T-cell (primary cell): ENCODE measurements at regions not wholly inside any gene's neighbourhood (a gene's known extent, or its start where the extent isn't known, plus 50 kb on each side); places are given as distances from the start of the nearest gene placed in this dataset.

Source experiments
- ATAC-seq, 4 experiments: fragments of 200-7000 bp in 3 of 4; fragments of 150-1000 bp in 1 of 4; cut with Tn5 transposase; replicated peaks in 1 of 4; 1 replicate in 3 of 4; 2 replicates in 1 of 4; pipeline ENCODE4 v1.10.0; 2021; ENCODE audit warnings: moderate library complexity in 3 of 4, mild to moderate bottlenecking in 2 of 4, moderate number of reproducible peaks in 1 of 4
- CTCF ChIA-PET, 2 donors: fragments of 300-600 bp; sonication (Branson Sonifier 250); formaldehyde crosslinking; loops; one replicate each; lab custom pipeline; 2022; ENCODE audit warnings: antibody characterized with exemption in 2 of 2; lab: Charles Lee
- POLR2A ChIA-PET, 2 donors: fragments of 300-600 bp; sonication (Branson Sonifier 250); formaldehyde crosslinking; loops; one replicate each; lab custom pipeline; 2022; ENCODE audit warnings: antibody characterized with exemption in 2 of 2; lab: Charles Lee
- DNase-seq, 35 experiments: peaks; one replicate each; pipeline versions ENCODE4 v3.0.0 to v3.0.0-alpha.2; 2013 to 2023
- H3K27ac ChIP-seq: one replicate; pipeline ENCODE4 v1.5.1; 2013; ENCODE audit warnings: low read length
- H3K27me3 ChIP-seq, 2 experiments: replicated peaks in 1 of 2; 1 replicate in 1 of 2; 2 replicates in 1 of 2; pipeline versions ENCODE4 v1.6.1 to v1.7.0; 2013; ENCODE audit warnings: low read length in 1 of 2, mixed read lengths in 1 of 2; ENCODE audit not compliant: control insufficient read depth in 2 of 2, insufficient read depth in 2 of 2; ENCODE audit errors: extremely low read depth in 1 of 2
- H3K36me3 ChIP-seq, 2 donors: 1 replicate in 1 of 2; 2 replicates in 1 of 2; pipeline versions ENCODE4 v1.6.1 to v1.7.0; 2013; ENCODE audit warnings: low read length in 1 of 2; ENCODE audit not compliant: control insufficient read depth in 2 of 2, insufficient read depth in 1 of 2; ENCODE audit errors: extremely low read depth in 1 of 2
- H3K4me1 ChIP-seq, 2 experiments: 1 replicate in 1 of 2; 2 replicates in 1 of 2; pipeline versions ENCODE4 v1.6.1 to v1.7.0; 2013; ENCODE audit warnings: low read length in 2 of 2, mixed read lengths in 1 of 2; ENCODE audit not compliant: insufficient read depth in 2 of 2, control insufficient read depth in 1 of 2; ENCODE audit errors: extremely low read depth in 1 of 2
- H3K4me3 ChIP-seq, 2 donors: 1 replicate in 1 of 2; 2 replicates in 1 of 2; pipeline versions ENCODE4 v1.5.1 to v1.7.0; 2013; ENCODE audit warnings: mild to moderate bottlenecking in 2 of 2, low read length in 1 of 2, moderate library complexity in 1 of 2; ENCODE audit not compliant: control insufficient read depth in 1 of 2; ENCODE audit errors: extremely low read depth in 1 of 2
- H3K9me3 ChIP-seq: 2 replicates; pipeline ENCODE4 v1.7.0; 2013
- H3K27ac Mint-ChIP-seq, 2 donors: one replicate each; pipeline ENCODE4 v1.8.0; 2020 to 2021; ENCODE audit warnings: mild to moderate bottlenecking in 2 of 2, mixed read lengths in 2 of 2
- H3K27me3 Mint-ChIP-seq, 2 donors: one replicate each; pipeline ENCODE4 v1.8.0; 2021 to 2022; ENCODE audit warnings: mixed read lengths in 2 of 2
- H3K36me3 Mint-ChIP-seq: one replicate; pipeline ENCODE4 v1.8.0; 2021; ENCODE audit warnings: mixed read lengths
- H3K4me1 Mint-ChIP-seq, 3 donors: one replicate each; pipeline ENCODE4 v1.8.0; 2020 to 2022; ENCODE audit warnings: mixed read lengths in 3 of 3, mild to moderate bottlenecking in 1 of 3
- H3K4me3 Mint-ChIP-seq, 3 donors: one replicate each; pipeline ENCODE4 v1.8.0; 2020 to 2022; ENCODE audit warnings: mild to moderate bottlenecking in 3 of 3, mixed read lengths in 3 of 3, moderate library complexity in 3 of 3
- H3K9me3 Mint-ChIP-seq, 3 donors: one replicate each; pipeline ENCODE4 v1.8.0; 2020 to 2022; ENCODE audit warnings: mixed read lengths in 3 of 3
- WGBS: methylation state at CpG from one replicate; pipeline ENCODE4 v1.1.5; 2013; ENCODE audit warnings: missing lambda C conversion rate; ENCODE audit not compliant: insufficient coverage; 5-methylcytosine and 5-hydroxymethylcytosine counted together

DNA sequence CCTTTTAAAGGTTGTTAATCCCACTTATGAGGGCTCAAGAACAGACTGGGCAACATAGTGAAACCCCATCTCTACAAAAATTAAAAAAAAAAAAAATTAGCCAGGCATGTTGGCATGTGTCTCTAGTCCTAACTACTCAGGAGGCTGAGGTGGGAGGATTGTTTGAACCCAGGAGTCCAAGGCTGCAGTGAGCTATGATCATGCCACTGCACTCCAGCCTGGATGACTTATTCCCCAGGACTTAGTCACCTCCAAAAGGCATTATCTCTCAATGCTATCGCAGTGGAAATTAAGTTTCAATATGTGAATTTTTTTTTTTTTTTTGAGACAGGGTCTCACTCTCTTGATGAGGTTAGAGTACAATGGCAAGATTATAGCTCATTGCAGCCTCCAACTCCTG is 61.2 kb upstream of the TRIM24 start:
- POLR2A ChIA-PET: no interaction called here
- Histone ChIP-seq H3K36me3 (no peaks in the 10 kb centered on the region), H3K4me3 (no peak overlapping the region), H3K9me3 (no peaks in the 10 kb centered on the region), H3K27me3 (no peaks in the 10 kb centered on the region), H3K27ac (no peak overlapping the region), H3K4me1 (no peaks in the 10 kb centered on the region)
- Mint-ChIP-seq H3K27ac (no peak overlapping the region), H3K9me3 (no peaks in the 10 kb centered on the region), H3K4me3 (no peak overlapping the region), H3K27me3 (no peaks in the 10 kb centered on the region), H3K36me3 (no peaks in the 10 kb centered on the region), H3K4me1 (no peaks in the 10 kb centered on the region)
- no CpG with 5 or more reads among the region's 1 CpG for WGBS
- ATAC-seq (no peak), DNase-seq (no peak)
- CTCF ChIA-PET: no interaction called here

GRCh38 chr7:138400400-138400886 is 59.6 kb upstream of the TRIM24 start:
- Histone ChIP-seq H3K9me3 (no peaks in the 10 kb centered on the region), H3K4me1 (no peaks in the 10 kb centered on the region), H3K27me3 (no peaks in the 10 kb centered on the region), H3K4me3 (no peak overlapping the region), H3K36me3 (no peaks in the 10 kb centered on the region), H3K27ac (no peak overlapping the region)
- ChIA-PET CTCF (no interaction called here), POLR2A (no interaction called here)
- 61% methylated on average over 3 of the region's 6 CpGs for WGBS
- no peaks in the 10 kb centered on the region for H3K36me3 Mint-ChIP-seq
- no peaks in the 10 kb centered on the region for H3K9me3 Mint-ChIP-seq
- no peak overlapping the region for H3K4me3 Mint-ChIP-seq
- no peaks in the 10 kb centered on the region for H3K4me1 Mint-ChIP-seq
- DNase-seq (no peak), ATAC-seq (no peak)
- H3K27me3 Mint-ChIP-seq: no peaks in the 10 kb centered on the region
- H3K27ac Mint-ChIP-seq: no peak overlapping the region

DNA sequence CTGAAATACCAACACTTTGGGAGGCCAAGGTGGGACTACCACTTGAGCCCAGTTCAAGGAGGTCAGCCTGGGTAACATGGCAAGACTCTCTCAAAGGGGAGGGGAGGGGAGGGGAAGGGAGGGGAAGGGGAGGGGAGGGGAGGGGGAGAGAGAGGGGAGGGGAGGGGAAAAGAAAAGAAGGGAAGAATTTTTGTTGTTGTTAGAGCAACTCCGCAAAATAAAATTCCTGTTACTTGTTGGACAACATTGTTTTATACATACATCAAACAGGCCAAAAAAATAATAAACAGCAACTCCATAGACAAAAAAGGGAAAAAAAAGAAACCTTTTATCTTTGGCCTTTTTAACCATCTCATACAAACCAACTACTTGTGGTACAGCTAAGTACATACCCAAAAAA is 57.3 kb upstream of the TRIM24 start:
- Histone ChIP-seq H3K27ac (no peak overlapping the region), H3K4me1 (no peaks in the 10 kb centered on the region), H3K9me3 (no peaks in the 10 kb centered on the region), H3K27me3 (no peaks in the 10 kb centered on the region), H3K36me3 (no peaks in the 10 kb centered on the region), H3K4me3 (no peak overlapping the region)
- Mint-ChIP-seq H3K27me3 (no peaks in the 10 kb centered on the region), H3K9me3 (no peaks in the 10 kb centered on the region), H3K4me3 (no peak overlapping the region), H3K36me3 (no peaks in the 10 kb centered on the region), H3K27ac (no peak overlapping the region), H3K4me1 (no peaks in the 10 kb centered on the region)
- ChIA-PET POLR2A (interaction anchor here in 1 of 2 donors (0.7 kb wide), 1 partner anchor 98 kb away, joined by 5 read pairs; no protein-coding TSS in a partner anchor), CTCF (interaction anchor here in 1 of 2 donors (0.7 kb wide), 1 partner anchor 317 kb away, joined by 3 read pairs; no protein-coding TSS in a partner anchor)
- no CpG with 5 or more reads among the region's 1 CpG for WGBS
- DNase-seq (no peak), ATAC-seq (no peak)

DNA sequence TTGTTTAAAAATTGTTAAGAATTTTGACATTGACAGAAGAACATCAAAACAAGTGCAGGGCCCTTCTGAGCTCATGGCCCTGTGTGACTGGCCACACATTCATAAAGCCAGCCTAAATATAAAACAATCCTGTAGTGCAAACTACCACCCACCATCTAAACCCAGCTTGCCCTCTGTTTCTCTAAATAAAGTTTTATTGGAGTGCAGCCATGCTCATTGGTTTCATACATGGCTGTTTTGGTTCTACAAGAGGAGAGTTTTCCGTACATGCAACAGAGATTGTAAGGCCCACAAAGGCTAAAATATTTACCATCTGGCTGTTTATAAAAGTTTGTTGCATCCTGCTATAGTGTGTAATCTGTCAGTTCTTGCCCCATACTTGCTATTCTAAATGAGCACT is 54.6 kb upstream of the TRIM24 start:
- DNase-seq: no peak
- Histone ChIP-seq H3K4me1 (no peaks in the 10 kb centered on the region), H3K9me3 (no peaks in the 10 kb centered on the region), H3K36me3 (no peaks in the 10 kb centered on the region), H3K27ac (no peak overlapping the region), H3K27me3 (no peaks in the 10 kb centered on the region), H3K4me3 (no peak overlapping the region)
- H3K4me1 Mint-ChIP-seq: no peaks in the 10 kb centered on the region
- ChIA-PET CTCF (no interaction called here), POLR2A (no interaction called here)
- no peak overlapping the region for H3K4me3 Mint-ChIP-seq
- no peak for ATAC-seq
- H3K27me3 Mint-ChIP-seq: no peaks in the 10 kb centered on the region
- WGBS: 100% methylated on average over 1 of the region's 1 CpG
- H3K9me3 Mint-ChIP-seq: no peaks in the 10 kb centered on the region
- no peaks in the 10 kb centered on the region for H3K36me3 Mint-ChIP-seq
- no peak overlapping the region for H3K27ac Mint-ChIP-seq

GRCh38 chr7:138407792-138408191 is 52.3 kb upstream of the TRIM24 start:
- peaks cover 0 to 2% of the 10 kb centered on the region in 2 experiments for H3K27me3 ChIP-seq
- no CpG with 5 or more reads among the region's 4 CpGs for WGBS
- Mint-ChIP-seq H3K36me3 (no peaks in the 10 kb centered on the region), H3K27ac (no peak overlapping the region), H3K27me3 (peaks cover 0 to 5% of the 10 kb centered on the region in 2 donors), H3K4me1 (no peaks in the 10 kb centered on the region), H3K9me3 (no peaks in the 10 kb centered on the region), H3K4me3 (no peak overlapping the region)
- DNase-seq (no peak), ATAC-seq (no peak)
- H3K9me3 ChIP-seq: no peaks in the 10 kb centered on the region
- H3K36me3 ChIP-seq: no peaks in the 10 kb centered on the region
- no peak overlapping the region for H3K27ac ChIP-seq
- CTCF ChIA-PET: no interaction called here
- no peaks in the 10 kb centered on the region for H3K4me1 ChIP-seq
- no peak overlapping the region for H3K4me3 ChIP-seq
- POLR2A ChIA-PET: no interaction called here
